Hematopoietic multipotent progenitor cell treated with erythropoietin and hydrocortisone succinate and interleukin-3 and kit ligand, for 8 days (in vitro differentiated cells): ENCODE measurements at regions not wholly inside any gene's neighbourhood (a gene's known extent, or its start where the extent isn't known, plus 50 kb on each side); places are given as distances from the start of the nearest gene placed in this dataset.

Experiments used
- DNase-seq: peaks from one replicate; pipeline ENCODE4 v3.0.0-alpha.2; 2015

DNA sequence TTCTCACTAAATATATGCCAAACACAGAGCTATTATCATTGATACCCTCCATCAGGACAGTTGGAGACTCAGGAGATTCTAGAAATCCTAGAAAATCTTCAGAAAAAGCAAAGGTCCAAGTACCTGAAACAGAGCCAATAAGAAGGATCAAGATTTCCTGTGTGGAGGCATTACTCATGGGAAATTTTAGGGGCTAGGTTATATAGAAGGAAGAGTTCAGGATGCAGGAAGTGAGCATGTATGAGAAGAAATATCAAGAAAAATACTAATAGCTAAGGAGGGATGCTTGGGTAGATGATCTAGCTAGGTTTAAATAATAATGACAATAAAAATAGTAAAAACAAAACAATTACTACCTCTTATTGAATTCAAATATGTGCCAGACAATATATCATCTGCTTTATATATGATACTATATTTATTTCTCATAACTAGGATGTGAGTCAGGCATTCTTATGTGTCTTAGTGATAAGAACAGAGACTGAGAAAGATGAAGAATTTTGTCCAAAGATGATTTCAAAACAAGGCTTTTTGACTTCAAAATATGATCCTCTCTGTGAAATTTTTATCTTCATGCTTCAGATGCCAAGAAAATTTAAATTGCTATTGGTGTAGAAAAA lies 66.4 kb upstream of the HHIP start:
- DNase-seq = no peak

GRCh38 chr4:144580430-144580829 lies 65.5 kb upstream of the HHIP start:
- no peak for DNase-seq

- DNase-seq = no peak
These were observed 63.7 kb upstream of the HHIP start for GRCh38 chr4:144582105-144582850.

GRCh38 chr4:144582975-144583374 lies 63.0 kb upstream of the HHIP start:
- no peak for DNase-seq

GRCh38 chr4:144583658-144584057 lies 62.3 kb upstream of the HHIP start:
- no peak for DNase-seq

DNA sequence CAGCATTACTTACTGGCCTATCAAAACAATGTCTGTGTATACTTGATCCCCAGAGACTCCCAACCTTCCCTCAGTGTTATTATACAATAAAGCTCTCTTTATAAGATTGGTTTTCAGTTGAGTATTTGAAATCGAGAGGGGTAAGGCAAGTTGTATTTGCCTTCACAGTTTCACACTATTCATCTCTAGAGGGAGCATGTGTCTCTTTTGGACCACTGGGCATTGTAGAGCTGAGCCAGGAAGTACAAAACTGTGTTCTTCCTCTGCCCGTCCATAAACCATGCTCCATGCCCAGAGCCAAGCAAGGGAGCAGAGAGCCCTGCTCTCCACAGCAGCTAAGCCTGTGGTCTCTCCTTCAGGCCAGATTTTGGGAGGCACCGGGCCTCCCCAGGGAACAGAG lies 61.5 kb upstream of the HHIP start:
- no peak for DNase-seq

GRCh38 chr4:144589512-144589911 lies 56.4 kb upstream of the HHIP start:
- DNase-seq = no peak

- no peak for DNase-seq
These were observed 55.9 kb upstream of the HHIP start for GRCh38 chr4:144590020-144590419.

DNA sequence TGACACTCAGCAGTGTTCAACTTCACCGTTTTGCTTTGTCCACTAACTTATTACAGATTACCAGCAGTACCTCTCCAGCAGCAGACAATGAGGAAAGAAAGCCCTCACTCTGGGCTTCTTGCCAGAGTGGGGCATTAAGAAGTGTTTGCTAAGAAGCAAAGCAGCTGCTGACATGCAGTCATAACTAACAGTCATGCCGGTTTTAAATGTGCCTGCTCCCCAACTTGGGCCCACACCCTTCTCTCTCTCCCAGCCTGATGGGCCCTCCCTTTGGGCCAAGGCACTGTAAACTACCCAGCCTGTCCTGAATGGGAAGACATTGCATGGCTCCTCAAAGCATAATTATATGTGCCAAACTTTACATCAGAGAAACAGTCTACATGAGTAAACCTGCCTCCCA lies 54.6 kb upstream of the HHIP start:
- no peak for DNase-seq

- no peak for DNase-seq
These were observed 53.7 kb upstream of the HHIP start for GRCh38 chr4:144592264-144592663.

DNA sequence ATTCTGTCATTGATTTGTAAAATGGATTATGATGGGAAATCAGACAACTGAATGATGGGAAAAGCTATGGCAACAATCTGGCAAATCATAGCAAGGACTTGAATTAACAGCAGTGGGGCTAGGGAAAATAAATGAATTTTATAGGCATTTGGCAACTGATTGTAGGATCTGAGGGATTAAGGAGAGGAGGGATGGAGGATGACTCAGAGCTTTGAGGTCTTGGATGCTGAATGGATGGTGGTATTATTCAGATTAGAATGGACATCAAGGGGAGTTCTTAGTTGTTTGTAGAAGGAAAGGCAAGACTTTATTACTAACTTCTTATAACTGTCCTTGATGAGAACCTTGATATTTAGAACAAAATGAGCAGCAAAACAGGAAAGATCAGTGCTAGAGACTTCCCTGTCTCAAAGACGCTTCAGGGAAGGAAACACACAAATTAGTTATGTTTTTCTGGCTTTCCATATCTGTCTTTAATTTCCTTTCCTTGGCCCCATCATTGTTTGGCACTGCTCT lies 51.4 kb upstream of the HHIP start:
- no peak for DNase-seq

GRCh38 chr4:144595681-144596080 lies 50.3 kb upstream of the HHIP start:
- no peak for DNase-seq
